ENCODE measurements at regions not wholly inside any gene's neighbourhood (a gene's known extent, or its start where the extent isn't known, plus 50 kb on each side); places are given as distances from the start of the nearest gene placed in this dataset.
"Not testable (repeated sequence)": the region's sequence is repeated elsewhere in the genome, so short reads cannot be mapped to it uniquely, and the experiment has no call there.

DNA sequence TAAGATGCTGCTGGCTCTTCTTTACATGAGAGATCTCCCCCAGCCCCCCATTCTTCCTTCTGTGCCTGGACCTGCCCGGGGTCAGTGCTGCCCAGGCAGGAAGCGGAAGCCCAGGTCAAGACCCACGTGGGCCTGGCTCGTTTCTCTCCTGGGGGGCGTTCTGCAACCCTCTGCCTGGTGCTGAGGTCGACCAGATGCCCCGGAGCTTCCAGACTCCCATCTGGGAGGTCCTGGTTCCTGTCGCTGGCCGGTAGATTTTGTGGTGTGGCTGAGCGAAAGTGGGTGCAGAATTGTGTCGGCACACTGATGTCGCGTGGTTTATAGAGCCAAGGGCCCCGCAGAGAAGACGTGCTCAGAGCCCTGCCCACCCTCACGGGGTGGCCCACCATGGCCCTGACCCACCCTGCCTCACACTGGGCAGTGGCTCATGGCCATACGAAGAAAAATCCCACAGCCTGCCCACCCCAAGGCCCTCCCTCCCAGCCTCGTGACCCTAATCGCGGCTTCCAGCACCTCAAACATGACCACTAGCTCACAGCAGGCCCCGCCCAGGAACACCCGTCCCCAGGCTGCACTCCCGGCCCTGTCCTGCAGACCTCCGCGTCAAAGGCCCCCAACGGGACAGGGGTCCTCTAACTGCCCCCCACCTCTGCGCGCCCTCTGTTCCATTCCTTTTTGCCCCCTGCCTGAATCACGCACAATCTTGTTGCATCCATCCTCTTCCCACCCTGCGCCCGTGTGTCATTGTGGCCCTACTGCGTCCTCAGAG lies 443.2 kb upstream of the ZNF722 start:
- not testable (repeated sequence) for DNase-seq (ENCODE audit: low read depth)

DNA sequence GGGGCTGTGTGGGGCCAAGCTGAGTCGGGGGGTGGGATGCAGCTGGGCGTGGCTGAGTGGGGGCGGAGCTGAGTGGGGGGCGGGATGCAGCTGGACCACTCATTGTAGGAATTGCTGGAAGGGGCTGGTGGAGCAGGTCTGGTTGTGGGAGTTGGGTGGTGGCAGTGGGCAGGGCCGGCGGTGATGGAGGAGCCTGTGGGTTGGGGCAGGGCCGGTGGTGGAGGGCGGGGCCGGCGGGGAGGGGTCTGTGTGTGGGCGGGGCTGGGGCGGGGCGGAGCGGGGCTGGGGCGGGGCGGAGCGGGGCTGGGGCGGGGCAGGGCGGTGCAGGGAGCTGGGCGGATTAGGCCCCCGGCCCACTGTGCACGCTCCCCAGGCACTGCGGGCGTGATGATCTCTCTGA lies 442.4 kb upstream of the ZNF722 start:
- DNase-seq (ENCODE audit: low read depth) = not testable (repeated sequence)

DNA sequence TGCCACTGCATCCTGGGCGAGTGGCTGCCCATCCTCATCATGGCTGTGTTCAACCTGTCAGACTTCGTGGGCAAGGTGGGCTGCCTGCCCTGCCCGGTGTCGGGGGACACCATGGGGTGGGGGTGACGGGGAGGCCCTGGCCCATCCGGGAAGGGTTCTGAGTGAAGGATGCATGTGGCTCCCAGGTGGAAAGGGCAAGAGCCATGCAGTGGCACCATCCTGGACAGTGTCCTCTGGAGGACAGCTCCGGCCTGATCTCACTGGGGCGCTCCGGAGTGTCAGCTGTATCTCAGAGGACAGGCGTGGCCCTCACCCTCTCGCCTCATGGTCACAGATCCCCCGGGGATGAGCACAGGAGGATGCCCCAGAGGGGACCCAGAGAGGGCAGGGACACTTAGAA lies 439.6 kb upstream of the ZNF722 start:
- not testable (repeated sequence) for DNase-seq (ENCODE audit: low read depth)

DNA sequence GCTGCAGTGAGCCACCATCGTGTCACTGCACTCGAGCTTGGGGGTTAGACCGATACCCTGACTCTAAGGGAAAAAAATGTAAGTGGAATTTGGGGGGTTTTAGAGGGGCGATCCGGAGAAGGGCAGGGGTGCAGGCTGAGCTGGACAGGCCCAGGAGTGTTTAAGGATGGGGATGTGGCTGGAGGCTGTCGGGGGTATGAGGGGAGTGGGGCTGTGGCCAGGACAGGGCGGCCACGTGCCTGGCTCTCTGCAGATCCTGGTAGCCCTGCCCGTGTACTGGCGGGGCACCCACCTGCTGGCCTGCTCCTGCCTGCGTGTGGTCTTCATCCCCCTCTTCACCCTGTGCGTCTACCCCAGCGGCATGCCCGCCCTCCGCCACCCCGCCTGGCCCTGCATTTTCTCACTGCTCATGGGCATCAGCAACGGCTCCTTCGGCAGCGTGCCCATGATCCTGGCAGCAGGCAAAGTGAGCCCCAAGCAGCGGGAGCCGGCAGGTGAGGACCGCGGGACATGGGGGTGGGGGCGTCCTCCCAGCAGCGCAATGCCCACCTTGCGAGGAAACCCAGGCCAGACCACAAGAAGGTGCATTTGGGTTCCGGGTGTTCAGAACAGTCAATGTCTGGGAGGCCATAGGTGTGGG lies 438.7 kb upstream of the ZNF722 start:
- not testable (repeated sequence) for DNase-seq (ENCODE audit: low read depth)

DNA sequence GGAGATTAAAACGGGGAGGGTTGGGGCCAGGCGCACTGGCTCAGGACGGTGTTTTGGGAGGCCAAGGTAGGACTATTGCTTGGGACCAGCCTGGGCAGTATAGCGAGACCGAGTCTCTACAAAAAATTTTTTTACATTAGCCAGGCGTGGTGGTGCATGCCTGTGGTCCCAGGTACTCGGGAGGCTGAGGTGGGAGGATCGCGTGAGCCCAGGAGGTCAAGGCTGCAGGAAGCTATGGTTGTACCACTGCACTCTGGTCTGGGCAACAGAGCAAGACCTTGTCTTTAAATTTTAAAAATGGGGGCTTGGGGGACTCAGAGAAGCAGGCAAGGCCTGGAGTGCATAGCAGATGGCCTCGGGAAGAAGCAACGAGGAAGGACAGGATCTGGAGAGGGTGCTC lies 436.7 kb upstream of the ZNF722 start:
- not testable (repeated sequence) for DNase-seq (ENCODE audit: low read depth)

DNA sequence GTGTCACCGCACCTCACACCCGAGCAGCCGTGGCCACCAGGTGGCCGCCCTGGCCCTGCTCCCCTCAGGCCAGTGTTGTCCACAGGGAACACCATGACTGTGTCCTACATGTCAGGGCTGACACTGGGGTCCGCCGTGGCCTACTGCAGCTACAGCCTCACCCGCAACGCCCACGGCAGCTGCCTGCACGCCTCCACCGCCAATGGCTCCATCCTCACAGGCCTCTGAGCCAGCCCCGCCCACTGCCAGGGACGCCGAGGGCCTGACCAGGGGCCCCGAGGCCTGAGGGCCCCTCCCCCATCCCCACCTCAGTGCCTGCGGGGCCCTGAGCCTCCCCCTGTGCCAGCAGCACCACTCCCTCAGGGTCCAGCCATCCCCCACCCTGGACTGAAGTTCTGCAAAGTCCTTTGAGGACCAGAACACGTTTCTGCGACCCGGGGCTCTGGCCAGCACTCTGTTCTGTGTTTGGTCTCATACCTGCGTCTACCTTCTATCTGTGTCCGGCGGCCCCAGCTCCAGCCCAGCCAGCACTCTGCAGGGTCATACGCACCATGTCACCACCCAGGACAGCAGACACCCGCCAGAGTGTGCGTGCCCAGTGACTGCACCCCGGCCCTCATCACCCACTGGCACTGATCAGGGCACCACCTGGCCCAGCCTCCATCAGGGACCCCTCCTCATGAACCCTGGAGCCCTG lies 436.1 kb upstream of the ZNF722 start:
- DNase-seq (ENCODE audit: low read depth) = not testable (repeated sequence)

DNA sequence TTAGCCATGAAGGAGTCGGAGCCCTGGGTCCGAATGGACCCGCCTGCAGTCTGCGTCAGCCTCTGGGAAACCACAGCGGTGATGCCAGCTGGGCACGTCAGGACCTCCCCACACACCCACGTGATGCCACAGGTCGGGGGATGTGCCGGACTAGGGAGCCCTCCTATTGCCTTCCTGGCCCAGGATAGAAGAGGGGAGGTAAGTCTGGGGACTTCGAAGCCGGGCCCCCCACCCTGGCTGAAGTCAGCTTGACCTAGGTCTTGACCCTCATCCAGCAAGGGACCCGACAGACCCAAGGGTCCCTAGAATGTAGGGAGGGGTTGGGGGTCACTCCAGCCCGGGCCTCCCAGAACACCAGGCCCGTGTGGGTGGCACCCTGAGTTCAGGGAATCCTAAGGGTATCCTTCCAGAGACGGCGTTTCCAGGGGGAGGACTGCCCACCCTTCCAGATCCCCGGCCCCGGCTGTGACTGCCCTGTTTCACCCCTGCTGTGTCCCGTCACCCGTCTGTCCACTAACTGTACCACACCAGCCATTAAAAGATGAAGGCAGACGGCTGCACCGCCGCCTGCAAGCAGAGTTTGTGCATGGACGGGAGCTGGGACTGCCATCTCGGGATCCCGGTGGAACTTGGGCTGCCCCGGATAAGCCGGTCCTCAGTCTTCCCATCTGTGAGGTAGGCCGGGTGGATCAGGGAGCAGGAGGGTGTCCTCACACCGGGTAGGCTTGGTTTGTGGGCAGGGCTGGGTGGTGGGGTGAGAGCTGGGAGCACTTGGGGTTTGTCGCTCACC lies 435.3 kb upstream of the ZNF722 start:
- not testable (repeated sequence) for DNase-seq (ENCODE audit: low read depth)

DNA sequence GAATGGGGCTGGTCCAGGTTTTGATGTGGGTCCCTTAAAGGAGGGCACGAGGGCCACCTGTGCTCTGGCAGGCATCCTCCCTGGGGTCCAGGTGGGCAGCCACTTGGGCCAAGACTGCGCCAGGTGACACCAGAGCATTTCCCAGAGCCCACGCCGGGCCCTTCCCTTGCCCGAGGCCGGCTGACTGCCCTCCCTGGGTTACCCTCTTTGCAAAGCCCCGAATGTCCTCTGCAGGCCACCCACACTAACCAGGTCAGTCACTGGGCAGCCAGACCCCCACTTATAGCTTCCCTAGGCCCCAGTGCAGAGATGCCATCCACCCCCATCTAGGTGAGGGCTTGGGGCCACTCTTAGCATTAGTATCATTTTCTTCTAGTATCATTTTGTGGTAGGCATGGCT lies 433.8 kb upstream of the ZNF722 start:
- DNase-seq (ENCODE audit: low read depth) = not testable (repeated sequence)

DNA sequence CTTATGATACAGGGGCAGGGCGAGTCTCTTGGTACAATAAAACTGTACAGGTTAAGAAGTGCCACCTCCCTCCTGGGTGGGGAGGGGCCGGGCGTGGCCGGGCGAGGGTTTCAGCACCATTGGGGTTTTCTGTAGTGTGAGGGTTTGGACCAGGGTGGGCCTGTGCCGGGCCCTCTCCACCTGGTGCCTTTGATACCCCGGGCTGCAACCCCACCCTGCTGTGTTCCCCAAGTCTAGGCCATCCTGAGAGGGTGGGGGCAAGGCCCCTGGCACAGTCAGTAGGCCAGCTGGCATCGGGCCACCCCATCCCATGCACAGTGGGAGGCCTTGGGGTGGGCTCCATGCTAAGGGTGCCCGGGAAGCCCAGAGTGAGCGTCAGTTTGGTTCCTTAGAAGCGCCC lies 431.8 kb upstream of the ZNF722 start:
- DNase-seq (ENCODE audit: low read depth) = not testable (repeated sequence)

DNA sequence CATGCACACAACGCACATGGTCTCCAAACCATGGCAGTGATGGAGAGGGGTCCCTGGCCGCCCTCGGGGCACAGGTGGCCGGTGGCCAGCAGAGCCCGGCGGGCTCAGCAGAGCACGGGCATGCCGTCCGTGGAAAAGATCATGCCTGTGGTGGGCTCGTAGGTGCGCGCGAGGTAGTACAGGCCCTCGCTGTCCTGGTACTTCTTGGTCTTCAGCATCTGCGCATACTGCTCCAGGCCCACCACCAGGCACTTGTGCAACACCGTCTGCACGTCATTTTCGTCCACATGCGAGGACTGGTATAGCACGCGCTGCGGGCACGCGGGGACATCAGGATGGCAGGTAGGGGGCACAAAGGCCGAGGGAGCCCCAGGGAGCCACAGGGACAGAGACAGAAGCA lies 431.0 kb upstream of the ZNF722 start:
- not testable (repeated sequence) for DNase-seq (ENCODE audit: low read depth)

DNA sequence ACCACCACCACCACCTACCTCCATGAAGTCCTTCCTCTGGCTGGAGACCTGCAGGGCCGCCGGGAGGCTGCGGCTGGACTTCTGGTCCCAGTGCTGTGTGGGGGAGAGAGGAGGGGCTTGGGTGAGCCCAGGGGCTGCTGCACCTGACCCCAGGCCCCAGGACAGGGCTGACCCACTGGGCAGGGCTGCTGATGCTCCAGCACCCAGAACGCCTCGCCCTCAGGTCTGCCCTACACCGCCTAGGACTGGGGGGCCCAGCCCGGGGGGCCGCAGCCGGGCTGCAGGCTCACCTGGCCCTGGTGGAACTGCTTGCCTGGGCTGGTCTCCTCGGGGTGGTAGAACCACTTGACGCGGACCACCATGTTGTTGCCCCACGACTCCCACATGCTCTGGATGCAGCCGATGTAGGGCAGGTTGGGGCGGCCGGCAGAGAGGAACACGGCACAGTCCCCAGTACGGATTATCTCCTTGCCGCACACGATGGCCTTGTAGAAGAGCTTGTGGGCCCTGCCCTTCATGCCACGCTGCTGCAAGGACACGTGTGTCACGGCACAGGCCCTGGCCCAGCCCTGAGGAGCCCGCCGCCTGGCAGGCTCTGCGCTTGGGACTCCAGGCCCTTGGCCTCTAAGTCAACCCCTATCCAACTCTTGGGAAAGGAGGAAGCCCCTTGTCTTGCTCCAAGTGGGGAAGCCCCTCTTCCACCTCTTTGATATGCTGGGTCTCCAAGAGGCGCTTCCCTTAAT lies 429.9 kb upstream of the ZNF722 start:
- not testable (repeated sequence) for DNase-seq (ENCODE audit: low read depth)

DNA sequence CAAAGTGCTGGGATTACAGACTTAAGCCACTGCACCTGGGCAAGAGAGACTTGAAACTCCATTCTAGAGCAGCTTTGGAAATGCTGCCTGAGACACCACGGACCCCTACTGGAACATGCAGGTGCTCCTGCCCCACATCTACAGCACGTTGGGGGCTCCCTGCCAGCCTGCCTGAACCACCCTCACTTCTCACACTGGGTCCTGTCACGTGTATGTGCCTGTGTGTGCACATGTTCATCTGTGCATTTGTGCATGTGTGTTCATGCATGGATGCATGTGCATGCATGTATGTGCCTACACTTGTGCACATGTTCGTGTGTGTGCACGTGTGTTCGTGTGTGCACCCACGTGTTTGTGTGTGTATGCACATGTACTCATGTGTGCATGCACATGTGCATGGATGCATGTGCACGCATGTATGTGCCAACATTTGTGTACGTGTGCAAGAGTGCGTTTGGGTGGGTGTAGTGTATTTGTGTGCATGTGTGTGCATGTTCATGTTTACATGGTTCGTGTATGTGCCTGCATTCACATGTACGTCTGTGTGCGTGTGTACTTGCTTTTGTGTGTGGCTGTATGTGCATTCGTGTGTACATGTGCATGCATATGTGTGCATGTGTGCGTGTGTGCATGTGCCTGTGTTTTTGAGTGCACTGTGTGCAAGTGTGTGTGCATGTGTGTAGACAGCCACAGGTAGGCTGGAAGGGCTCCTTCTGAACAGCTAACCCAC lies 428.1 kb upstream of the ZNF722 start:
- DNase-seq (ENCODE audit: low read depth) = peak; percentile 6

DNA sequence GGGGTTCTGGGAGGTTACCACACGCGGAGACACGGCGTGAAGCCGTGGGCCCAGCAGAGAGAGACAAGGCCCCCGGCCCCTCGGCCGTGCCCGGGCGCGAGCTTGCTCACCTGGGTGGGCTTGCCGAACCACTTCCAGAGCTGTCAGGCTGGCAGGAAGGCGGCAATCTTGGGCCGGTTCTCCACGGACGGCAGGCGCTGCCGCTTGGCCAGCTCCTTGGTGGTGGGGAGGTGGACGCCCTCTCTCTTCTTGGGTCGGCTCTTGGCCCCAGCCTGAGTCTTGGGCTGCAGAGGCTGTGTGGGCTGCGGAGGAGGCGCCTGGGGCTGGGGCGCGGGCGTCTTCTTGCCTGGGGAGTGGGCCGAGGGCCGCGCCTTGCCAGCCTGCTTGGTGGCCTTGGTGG lies 426.5 kb upstream of the ZNF722 start:
- DNase-seq (ENCODE audit: low read depth) = not testable (repeated sequence)

DNA sequence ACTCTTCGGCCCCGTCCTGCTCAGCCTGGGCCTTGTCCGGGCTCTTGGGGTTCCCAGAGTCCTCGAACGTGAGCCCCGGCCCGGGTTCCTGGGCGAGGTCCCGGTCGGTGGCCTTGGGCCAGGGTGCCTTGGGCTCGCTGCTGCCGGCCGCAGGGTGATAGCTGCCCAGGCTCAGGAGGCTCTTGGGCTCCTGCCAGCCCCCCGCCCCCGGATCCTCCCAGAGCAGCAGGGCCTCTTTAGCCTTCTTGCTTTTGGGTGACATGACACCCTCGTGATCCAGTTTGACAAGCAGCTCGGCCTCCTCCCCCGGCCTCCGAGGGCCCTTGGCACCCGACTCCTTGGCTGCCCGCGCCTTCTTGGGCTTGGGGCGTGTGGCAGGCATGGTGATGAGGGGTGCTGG lies 425.7 kb upstream of the ZNF722 start:
- DNase-seq (ENCODE audit: low read depth) = not testable (repeated sequence)

DNA sequence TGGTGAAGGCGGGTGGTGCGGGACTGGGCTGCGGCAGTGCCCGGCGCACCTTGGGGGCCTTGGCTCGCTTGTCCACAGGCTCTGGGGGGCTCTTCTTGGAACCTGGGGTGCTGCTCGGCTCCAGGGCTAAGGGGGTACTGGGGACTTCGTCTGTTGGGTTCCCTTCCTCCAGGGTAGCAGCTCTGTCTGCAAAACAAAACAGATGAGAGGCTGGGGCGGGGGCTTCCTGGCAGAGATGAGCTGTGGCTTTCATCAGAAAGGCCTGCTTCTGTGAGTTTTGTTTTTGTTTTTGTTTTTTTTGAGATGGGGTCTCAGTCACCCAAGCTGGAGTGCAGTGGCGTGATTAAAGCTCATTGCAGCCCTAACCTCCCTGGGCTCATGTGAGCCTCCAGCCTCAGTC lies 425.2 kb upstream of the ZNF722 start:
- not testable (repeated sequence) for DNase-seq (ENCODE audit: low read depth)

DNA sequence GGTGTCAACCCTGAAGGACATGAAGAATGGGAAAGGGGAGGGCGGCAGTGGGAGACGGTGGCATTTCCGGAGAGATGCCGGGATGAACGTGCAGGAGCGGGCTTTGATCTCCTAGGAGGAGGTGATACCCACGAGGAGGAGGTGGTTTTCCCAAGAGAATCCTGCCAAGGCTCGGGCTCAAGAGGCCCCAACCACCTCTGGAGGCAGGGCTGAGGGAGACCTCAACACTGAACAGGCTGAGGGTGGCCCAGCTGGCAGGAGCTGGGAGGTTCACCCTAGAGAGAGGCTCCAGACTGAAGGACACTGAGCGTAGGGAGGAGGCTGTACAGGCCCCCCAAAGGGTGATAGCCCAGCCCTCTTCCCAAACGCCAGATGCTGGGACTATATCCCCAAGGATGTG lies 422.2 kb upstream of the ZNF722 start:
- not testable (repeated sequence) for DNase-seq (ENCODE audit: low read depth)

DNA sequence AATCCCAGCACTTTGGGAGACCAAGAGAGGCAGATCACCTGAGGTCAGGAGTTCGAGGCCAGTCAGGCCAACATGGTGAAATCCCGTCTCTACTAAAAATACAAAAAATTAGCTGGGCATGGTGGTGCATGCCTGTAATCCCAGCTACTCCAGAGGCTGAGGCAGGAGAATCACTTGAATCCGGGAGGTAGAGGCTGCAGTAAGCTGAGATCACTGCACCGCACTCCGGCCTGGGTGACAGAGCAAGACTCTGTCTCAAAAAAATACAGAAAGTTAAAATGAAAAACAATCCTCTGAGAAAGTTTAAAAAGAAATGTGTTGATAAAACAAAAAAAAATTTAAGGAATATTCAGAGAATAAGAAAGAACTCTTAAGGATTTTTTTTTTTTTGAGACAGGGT lies 421.6 kb upstream of the ZNF722 start:
- DNase-seq (ENCODE audit: low read depth) = not testable (repeated sequence)

DNA sequence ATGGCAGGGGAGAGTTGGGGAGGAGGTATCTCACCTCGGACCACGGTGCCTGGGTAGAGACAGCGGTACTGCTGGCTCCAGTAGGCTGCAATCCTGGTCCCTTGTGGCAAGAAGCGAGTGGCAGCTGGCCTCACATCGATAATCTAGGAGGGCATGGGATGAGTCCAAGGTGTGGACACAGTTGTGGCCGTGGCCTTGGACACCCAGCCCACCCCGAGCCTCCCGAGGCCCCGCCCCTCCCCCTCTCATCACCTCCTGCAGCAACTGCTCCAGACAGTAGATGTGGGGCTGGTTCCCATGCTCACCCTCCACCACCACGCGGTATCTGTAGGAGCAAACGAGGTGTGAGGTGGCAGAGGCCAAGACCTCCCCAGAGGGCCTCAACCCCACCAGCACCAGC lies 418.6 kb upstream of the ZNF722 start:
- DNase-seq (ENCODE audit: low read depth) = not testable (repeated sequence)

DNA sequence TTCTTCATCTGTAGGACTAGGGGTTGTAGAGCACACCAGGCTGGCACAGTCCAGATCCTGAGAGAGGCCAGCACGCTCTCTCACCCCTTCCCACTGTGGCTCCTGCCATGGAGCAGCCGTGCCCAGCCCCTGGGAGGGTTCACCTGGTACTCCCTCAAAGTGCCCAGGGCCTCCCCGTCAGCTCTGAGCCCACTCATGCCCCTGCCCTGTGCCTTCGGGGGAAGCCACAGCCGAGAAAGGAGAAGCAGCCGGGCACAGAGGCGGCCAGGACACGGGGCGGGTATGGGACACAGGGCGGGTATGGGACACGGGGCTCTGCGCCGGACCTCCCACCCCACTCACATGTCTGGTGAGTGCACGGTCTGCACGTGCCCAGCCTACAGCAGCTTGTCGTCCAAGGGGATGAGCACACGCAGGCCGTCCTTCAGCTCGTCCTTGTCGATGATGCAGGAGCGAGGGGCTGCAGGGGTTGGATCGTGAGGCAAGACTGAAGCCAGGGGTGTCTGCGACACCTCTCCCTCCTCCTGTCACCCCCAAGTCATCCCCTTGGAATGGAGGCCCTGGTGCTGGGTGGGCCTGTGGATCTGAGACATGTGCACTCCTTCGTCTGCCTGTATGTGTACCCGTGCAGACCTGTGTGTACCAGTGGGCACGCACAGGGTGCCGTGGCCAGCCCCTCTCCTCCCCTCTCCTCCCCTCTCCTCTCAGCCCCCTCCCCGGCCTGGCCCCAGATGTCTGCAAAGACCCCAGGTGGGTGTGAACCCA lies 417.9 kb upstream of the ZNF722 start:
- DNase-seq (ENCODE audit: low read depth) = not testable (repeated sequence)

DNA sequence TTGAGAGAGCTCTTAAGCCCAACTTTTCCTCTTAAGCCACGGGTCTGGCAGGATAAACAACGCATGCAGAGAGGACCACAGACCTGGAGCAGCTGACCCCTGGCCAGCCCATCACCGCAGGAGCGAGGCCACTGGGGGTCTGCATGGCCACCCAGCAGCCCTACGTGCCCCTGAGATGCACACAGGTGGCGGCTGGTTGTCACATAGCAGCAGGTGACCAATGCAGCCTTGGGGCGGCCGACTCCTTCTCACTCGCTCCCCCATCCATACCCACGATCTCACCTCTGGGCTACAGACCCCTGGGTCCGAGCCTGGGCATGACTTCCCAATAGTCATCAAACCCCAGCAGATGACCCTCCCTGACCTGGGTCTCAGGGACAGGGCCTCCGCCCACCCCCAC lies 415.9 kb upstream of the ZNF722 start:
- not testable (repeated sequence) for DNase-seq (ENCODE audit: low read depth)

Data from fibroblast of gingiva (primary cell).